ENCODE measurements at regions not wholly inside any gene's neighbourhood (a gene's known extent, or its start where the extent isn't known, plus 50 kb on each side); places are given as distances from the start of the nearest gene placed in this dataset.

DNA sequence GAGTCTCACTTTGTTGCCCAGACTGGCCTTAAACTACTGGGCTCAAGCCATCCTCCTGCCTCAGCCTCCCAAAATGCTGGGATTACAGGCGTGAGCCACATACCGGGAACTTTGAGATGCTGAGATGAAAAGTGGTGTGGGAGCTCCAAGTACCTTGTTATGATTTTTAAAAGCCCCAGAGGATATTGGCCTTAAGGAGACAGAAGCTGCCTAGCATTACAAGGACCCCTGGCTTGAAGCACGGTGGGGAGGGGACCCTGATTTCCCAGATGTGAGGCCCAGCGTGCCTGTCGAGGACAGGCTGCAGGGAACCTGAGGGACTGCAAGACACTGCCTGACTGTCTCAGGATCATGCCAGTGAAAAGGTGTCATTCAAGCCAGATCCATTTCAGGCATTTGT is 75.3 kb upstream of the TIAM2 start:
- TF ChIP-seq, protein P1, sequence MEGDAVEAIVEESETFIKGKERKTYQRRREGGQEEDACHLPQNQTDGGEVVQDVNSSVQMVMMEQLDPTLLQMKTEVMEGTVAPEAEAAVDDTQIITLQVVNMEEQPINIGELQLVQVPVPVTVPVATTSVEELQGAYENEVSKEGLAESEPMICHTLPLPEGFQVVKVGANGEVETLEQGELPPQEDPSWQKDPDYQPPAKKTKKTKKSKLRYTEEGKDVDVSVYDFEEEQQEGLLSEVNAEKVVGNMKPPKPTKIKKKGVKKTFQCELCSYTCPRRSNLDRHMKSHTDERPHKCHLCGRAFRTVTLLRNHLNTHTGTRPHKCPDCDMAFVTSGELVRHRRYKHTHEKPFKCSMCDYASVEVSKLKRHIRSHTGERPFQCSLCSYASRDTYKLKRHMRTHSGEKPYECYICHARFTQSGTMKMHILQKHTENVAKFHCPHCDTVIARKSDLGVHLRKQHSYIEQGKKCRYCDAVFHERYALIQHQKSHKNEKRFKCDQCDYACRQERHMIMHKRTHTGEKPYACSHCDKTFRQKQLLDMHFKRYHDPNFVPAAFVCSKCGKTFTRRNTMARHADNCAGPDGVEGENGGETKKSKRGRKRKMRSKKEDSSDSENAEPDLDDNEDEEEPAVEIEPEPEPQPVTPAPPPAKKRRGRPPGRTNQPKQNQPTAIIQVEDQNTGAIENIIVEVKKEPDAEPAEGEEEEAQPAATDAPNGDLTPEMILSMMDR (IDR thresholded peaks at IDR 0.05): no peak
- TF ChIP-seq EZH2 (IDR thresholded peaks at IDR 0.05; ENCODE audit: borderline replicate concordance, insufficient read depth, low read depth, low read length, poor library complexity, severe bottlenecking): no peak
